ENCODE measurements at regions not wholly inside any gene's neighbourhood (a gene's known extent, or its start where the extent isn't known, plus 50 kb on each side); places are given as distances from the start of the nearest gene placed in this dataset.

DNA sequence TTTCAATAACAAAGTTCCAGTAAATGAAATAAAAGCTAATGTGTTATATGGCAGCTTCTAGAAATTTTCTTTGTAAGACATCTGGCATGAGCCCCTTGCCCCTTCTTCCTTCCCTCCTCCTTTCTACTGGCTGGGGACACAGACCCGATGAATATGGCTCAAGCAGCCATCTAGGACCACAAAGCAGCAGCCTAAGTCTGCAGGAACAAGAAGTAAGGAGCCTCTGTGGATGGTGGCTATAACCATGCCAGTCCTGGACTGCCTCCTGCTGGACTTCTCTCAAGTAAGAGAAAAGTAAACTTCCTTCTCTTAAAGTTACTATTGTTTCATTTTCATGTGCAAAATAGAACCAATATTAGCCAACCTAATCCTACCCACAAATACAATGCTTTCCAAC, 114.9 kb upstream of the DST start:
- no peak for TF ChIP-seq POLR2AphosphoS5 (IDR thresholded peaks at IDR 0.05; ENCODE audit: low read depth, low read length)
- TF ChIP-seq JUND (IDR thresholded peaks at IDR 0.05), result no peak
- TF ChIP-seq, protein P1, sequence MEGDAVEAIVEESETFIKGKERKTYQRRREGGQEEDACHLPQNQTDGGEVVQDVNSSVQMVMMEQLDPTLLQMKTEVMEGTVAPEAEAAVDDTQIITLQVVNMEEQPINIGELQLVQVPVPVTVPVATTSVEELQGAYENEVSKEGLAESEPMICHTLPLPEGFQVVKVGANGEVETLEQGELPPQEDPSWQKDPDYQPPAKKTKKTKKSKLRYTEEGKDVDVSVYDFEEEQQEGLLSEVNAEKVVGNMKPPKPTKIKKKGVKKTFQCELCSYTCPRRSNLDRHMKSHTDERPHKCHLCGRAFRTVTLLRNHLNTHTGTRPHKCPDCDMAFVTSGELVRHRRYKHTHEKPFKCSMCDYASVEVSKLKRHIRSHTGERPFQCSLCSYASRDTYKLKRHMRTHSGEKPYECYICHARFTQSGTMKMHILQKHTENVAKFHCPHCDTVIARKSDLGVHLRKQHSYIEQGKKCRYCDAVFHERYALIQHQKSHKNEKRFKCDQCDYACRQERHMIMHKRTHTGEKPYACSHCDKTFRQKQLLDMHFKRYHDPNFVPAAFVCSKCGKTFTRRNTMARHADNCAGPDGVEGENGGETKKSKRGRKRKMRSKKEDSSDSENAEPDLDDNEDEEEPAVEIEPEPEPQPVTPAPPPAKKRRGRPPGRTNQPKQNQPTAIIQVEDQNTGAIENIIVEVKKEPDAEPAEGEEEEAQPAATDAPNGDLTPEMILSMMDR (IDR thresholded peaks at IDR 0.05 in 2 of 3, conservative IDR thresholded peaks at IDR 0.05 in 1 of 3; ENCODE audit: borderline replicate concordance in 1 of 3, insufficient read depth in 1 of 3, low read depth in 2 of 3, low read length in 2 of 3), result peak; percentile 57 to 79 (median 61)
- no peak for TF ChIP-seq EZH2 (IDR thresholded peaks at IDR 0.05)
